ENCODE measurements at regions not wholly inside any gene's neighbourhood (a gene's known extent, or its start where the extent isn't known, plus 50 kb on each side); places are given as distances from the start of the nearest gene placed in this dataset.

DNA sequence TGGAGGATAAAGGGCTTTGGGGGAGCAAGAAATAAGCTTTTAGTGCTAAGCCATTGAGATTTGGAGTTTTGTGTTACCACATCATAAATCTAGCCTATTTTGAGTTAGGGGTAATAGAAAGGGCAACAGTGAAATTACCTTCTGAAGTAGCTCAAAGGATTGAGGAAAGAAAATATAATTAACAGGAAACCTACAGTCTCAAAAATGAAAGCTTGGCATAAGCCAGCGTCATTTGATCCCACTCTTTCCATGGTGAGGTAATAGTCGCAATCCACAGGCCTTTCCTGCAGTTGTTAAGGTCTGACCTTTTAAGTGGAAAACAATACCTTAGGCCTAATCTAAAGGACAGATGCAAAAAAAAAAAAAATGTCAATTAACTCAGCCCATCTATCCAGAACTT is 182.7 kb downstream of the UXS1 start:
- no peaks in the 10 kb centered on the region for H3K36me3 ChIP-seq
- DNase-seq: no peak
- TF ChIP-seq POLR2A (IDR thresholded peaks at IDR 0.05): no peak
- TF ChIP-seq, protein P1, sequence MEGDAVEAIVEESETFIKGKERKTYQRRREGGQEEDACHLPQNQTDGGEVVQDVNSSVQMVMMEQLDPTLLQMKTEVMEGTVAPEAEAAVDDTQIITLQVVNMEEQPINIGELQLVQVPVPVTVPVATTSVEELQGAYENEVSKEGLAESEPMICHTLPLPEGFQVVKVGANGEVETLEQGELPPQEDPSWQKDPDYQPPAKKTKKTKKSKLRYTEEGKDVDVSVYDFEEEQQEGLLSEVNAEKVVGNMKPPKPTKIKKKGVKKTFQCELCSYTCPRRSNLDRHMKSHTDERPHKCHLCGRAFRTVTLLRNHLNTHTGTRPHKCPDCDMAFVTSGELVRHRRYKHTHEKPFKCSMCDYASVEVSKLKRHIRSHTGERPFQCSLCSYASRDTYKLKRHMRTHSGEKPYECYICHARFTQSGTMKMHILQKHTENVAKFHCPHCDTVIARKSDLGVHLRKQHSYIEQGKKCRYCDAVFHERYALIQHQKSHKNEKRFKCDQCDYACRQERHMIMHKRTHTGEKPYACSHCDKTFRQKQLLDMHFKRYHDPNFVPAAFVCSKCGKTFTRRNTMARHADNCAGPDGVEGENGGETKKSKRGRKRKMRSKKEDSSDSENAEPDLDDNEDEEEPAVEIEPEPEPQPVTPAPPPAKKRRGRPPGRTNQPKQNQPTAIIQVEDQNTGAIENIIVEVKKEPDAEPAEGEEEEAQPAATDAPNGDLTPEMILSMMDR (IDR thresholded peaks at IDR 0.05): no peak
- TF ChIP-seq POLR2AphosphoS5 (IDR thresholded peaks at IDR 0.05): no peak
- TF ChIP-seq EP300 (IDR thresholded peaks at IDR 0.05; ENCODE audit: low read depth): no peak
- intact Hi-C loops (cut with DNase I; ENCODE audit: low total_unique reads): no loop called here
- no peak overlapping the region for H3K4me3 ChIP-seq
- no peaks in the 10 kb centered on the region for H3K27me3 ChIP-seq
- in situ Hi-C loops (cut with MboI; ENCODE audit: low pct_ligation_motif_present in 1 of 4, low pct_unique_long_range_greater_than_20kb in 1 of 4, low sequenced_read_pairs in 3 of 4): no loop called here
- no peak overlapping the region for H3K27ac ChIP-seq
- peaks cover 8 to 9% of the 10 kb centered on the region in 2 donors for H3K9me3 ChIP-seq
- no peaks in the 10 kb centered on the region for H3K4me1 ChIP-seq
- 84 to 85% methylated on average over 2 of the region's 2 CpGs for WGBS, 2 donors (ENCODE audit: low coverage in 1 of 2)

DNA sequence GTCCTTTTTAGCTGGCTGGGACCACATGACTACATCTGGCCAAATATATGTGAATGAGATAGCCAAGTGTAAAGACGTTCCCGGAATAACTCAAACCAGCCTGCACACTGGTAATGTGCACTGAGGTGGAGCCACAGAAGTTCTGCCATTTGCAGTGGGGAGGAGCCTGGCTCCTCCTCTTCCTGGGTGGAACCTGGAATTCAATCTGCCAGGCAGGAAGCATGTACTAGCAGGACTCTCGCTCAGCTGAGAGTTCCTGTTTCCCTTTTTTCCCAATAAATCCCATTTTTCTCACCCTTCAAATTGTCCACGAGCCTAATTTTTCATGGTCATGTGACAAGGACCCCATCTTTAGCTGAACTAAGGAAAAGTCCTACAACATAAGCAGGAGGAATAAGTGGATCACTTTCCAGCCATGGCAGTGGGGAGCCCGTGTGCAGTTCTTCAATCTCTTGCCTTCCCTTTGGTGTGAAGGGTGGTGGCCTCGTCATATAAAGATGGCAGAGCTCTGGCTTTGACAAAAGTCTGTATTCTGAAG is 183.2 kb downstream of the UXS1 start:
- DNase-seq: no peak
- intact Hi-C loops (cut with DNase I; ENCODE audit: low total_unique reads) (no loop called here), in situ Hi-C loops (cut with MboI; ENCODE audit: low pct_ligation_motif_present in 1 of 4, low pct_unique_long_range_greater_than_20kb in 1 of 4, low sequenced_read_pairs in 3 of 4) (no loop called here)
- no peak overlapping the region for H3K27ac ChIP-seq
- no peak overlapping the region for H3K4me3 ChIP-seq
- H3K36me3 ChIP-seq: no peaks in the 10 kb centered on the region
- H3K27me3 ChIP-seq: no peaks in the 10 kb centered on the region
- H3K4me1 ChIP-seq: no peaks in the 10 kb centered on the region
- TF ChIP-seq EP300 (IDR thresholded peaks at IDR 0.05; ENCODE audit: low read depth) (no peak), POLR2AphosphoS5 (IDR thresholded peaks at IDR 0.05) (no peak)
- WGBS, 2 donors (ENCODE audit: low coverage in 1 of 2): 88 to 94% methylated on average over 2 to 6 of the region's 6 CpGs
- H3K9me3 ChIP-seq: peaks cover 8 to 11% of the 10 kb centered on the region in 2 donors

DNA sequence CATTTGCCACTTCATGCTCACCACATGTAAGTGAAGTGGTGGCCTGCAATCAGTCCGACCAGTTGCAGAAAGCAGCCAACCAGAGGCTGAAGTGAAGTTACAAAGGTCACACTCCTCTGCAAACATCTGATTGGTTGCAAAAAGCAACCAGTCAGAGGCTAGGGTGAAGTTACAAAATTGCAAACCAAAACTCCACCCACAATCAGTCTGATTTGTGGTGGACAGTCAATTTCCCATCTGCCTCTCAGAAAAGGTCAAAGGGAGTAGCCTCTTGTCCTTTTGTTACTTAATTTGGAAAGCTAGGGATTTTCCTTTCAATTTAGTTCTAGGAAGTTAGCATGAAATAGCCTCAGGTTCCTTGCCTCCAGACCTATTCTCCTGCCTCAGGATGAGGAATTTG is 185.0 kb downstream of the UXS1 start:
- H3K36me3 ChIP-seq: no peaks in the 10 kb centered on the region
- no peak overlapping the region for H3K27ac ChIP-seq
- in situ Hi-C loops (cut with MboI; ENCODE audit: low pct_ligation_motif_present in 1 of 4, low pct_unique_long_range_greater_than_20kb in 1 of 4, low sequenced_read_pairs in 3 of 4) (no loop called here), intact Hi-C loops (cut with DNase I; ENCODE audit: low total_unique reads) (no loop called here)
- H3K4me3 ChIP-seq: no peak overlapping the region
- WGBS, 2 donors (ENCODE audit: low coverage in 1 of 2): 69% methylated on average over 1 of the region's 1 CpG; no CpG with 5 or more reads in 1 of the 2 donors
- no peak for DNase-seq
- H3K4me1 ChIP-seq: no peaks in the 10 kb centered on the region
- H3K27me3 ChIP-seq: no peaks in the 10 kb centered on the region
- H3K9me3 ChIP-seq: peaks cover 19 to 24% of the 10 kb centered on the region in 2 donors
- TF ChIP-seq POLR2A (IDR thresholded peaks at IDR 0.05) (no peak), EP300 (IDR thresholded peaks at IDR 0.05; ENCODE audit: low read depth) (no peak), POLR2AphosphoS5 (IDR thresholded peaks at IDR 0.05) (no peak)
- TF ChIP-seq, protein P1 (IDR thresholded peaks at IDR 0.05): no peak

DNA sequence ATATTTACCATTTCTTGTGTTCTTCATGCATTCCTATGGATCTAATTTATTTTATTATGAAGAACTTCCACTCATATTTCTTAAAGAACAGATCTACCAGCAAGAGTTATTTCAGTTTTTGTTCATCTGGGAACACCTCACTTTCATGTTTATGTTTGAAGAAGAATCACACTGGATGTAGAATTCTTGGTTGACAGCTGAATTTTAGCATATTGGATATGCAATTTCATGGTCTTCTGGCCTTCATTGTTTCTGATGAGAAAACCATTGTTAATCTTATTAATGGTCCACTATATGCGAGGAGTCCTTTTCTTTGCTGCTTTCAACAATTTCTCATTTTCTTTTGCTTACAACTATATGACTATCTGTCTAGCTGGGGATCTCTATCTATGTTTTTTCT is 189.2 kb downstream of the UXS1 start:
- no peak for DNase-seq
- intact Hi-C loops (cut with DNase I; ENCODE audit: low total_unique reads) (no loop called here), in situ Hi-C loops (cut with MboI; ENCODE audit: low pct_ligation_motif_present in 1 of 4, low pct_unique_long_range_greater_than_20kb in 1 of 4, low sequenced_read_pairs in 3 of 4) (no loop called here)
- no peaks in the 10 kb centered on the region for H3K27me3 ChIP-seq
- no peaks in the 10 kb centered on the region for H3K36me3 ChIP-seq
- WGBS, 2 donors (ENCODE audit: low coverage in 1 of 2): 75 to 97% methylated on average over 1 of the region's 1 CpG
- H3K27ac ChIP-seq: no peak overlapping the region
- TF ChIP-seq, protein P1 (IDR thresholded peaks at IDR 0.05): no peak
- TF ChIP-seq EP300 (IDR thresholded peaks at IDR 0.05; ENCODE audit: low read depth) (no peak), POLR2A (IDR thresholded peaks at IDR 0.05) (no peak), POLR2AphosphoS5 (IDR thresholded peaks at IDR 0.05) (no peak)
- peaks cover 24 to 28% of the 10 kb centered on the region in 2 donors for H3K9me3 ChIP-seq
- H3K4me1 ChIP-seq: no peaks in the 10 kb centered on the region
- H3K4me3 ChIP-seq: no peak overlapping the region
